ENCODE measurements at regions not wholly inside any gene's neighbourhood (a gene's known extent, or its start where the extent isn't known, plus 50 kb on each side); places are given as distances from the start of the nearest gene placed in this dataset.

GRCh38 chr21:29228306-29228705 lies 70.4 kb upstream of the BACH1 start:
- DNase-seq: no peak

GRCh38 chr21:29230551-29231261 lies 68.0 kb upstream of the BACH1 start:
- DNase-seq: no peak

- DNase-seq: no peak
These were observed 66.8 kb upstream of the BACH1 start for GRCh38 chr21:29231756-29232529.

GRCh38 chr21:29232530-29233255 lies 66.0 kb upstream of the BACH1 start:
- DNase-seq: no peak

GRCh38 chr21:29233256-29233546 lies 65.5 kb upstream of the BACH1 start:
- peak in 2 of 6 experiments; percentile 1 to 19 for DNase-seq

GRCh38 chr21:29233611-29234540 lies 64.8 kb upstream of the BACH1 start:
- DNase-seq: no peak

GRCh38 chr21:29235714-29236197 lies 63.0 kb upstream of the BACH1 start:
- DNase-seq: no peak

GRCh38 chr21:29236201-29236600 lies 62.5 kb upstream of the BACH1 start:
- DNase-seq: no peak

- no peak for DNase-seq
These were observed 61.3 kb upstream of the BACH1 start for GRCh38 chr21:29237110-29238052.

- DNase-seq: no peak
These were observed 60.4 kb upstream of the BACH1 start for GRCh38 chr21:29238053-29238966.

- no peak for DNase-seq
These were observed 59.8 kb upstream of the BACH1 start for GRCh38 chr21:29238967-29239290.

GRCh38 chr21:29240136-29240535 lies 58.6 kb upstream of the BACH1 start:
- DNase-seq: no peak

- no peak for DNase-seq
These were observed 56.5 kb upstream of the BACH1 start for GRCh38 chr21:29242201-29242600.

GRCh38 chr21:29243188-29243587 lies 55.5 kb upstream of the BACH1 start:
- no peak for DNase-seq

GRCh38 chr21:29245104-29245643 lies 53.5 kb upstream of the BACH1 start:
- DNase-seq: no peak

- DNase-seq: no peak
These were observed 52.9 kb upstream of the BACH1 start for GRCh38 chr21:29245863-29246262.

GRCh38 chr21:29246614-29247013 lies 52.1 kb upstream of the BACH1 start:
- no peak for DNase-seq

GRCh38 chr21:29248124-29248523 lies 50.6 kb upstream of the BACH1 start:
- no peak for DNase-seq
